ENCODE measurements at regions not wholly inside any gene's neighbourhood (a gene's known extent, or its start where the extent isn't known, plus 50 kb on each side); places are given as distances from the start of the nearest gene placed in this dataset.

GRCh38 chrX:113529426-113530013 lies 688.9 kb upstream of the AMOT start:
- no peak overlapping the region for H2AFZ ChIP-seq (ENCODE audit: low read depth, low read length)
- H3K36me3 ChIP-seq (ENCODE audit: insufficient read depth, low read length) = no peaks in the 10 kb centered on the region
- H3K9me3 ChIP-seq (ENCODE audit: low read length) = no peaks in the 10 kb centered on the region
- H3F3A ChIP-seq (ENCODE audit: insufficient read depth, low read length, poor library complexity, severe bottlenecking) = no peaks in the 10 kb centered on the region
- TF ChIP-seq TAF1 (IDR thresholded peaks at IDR 0.05; ENCODE audit: low read depth) = no peak
- H3K79me2 ChIP-seq (replicated peaks; ENCODE audit: insufficient read depth, low read length) = no peaks in the 10 kb centered on the region
- no peak overlapping the region for H3K4me3 ChIP-seq (ENCODE audit: low read length)
- no peak overlapping the region for H3K4me2 ChIP-seq (ENCODE audit: low read length)
- H3K9me2 ChIP-seq (ENCODE audit: insufficient read depth, low read length) = no peaks in the 10 kb centered on the region
- no peaks in the 10 kb centered on the region for H3K27me3 ChIP-seq (ENCODE audit: insufficient read depth, low read depth, low read length)
- no peak overlapping the region for H3K9ac ChIP-seq (ENCODE audit: low read length)
- H4K20me1 ChIP-seq (ENCODE audit: insufficient read depth) = no peaks in the 10 kb centered on the region
- H3K27ac ChIP-seq (ENCODE audit: low read length) = no peak overlapping the region

GRCh38 chrX:113522814-113523213 lies 682.2 kb upstream of the AMOT start:
- Histone ChIP-seq H3K4me3 (ENCODE audit: low read length) (no peak overlapping the region), H4K20me1 (ENCODE audit: insufficient read depth) (no peaks in the 10 kb centered on the region), H3K4me2 (ENCODE audit: low read length) (no peak overlapping the region), H3K27ac (ENCODE audit: low read length) (no peak overlapping the region), H3F3A (ENCODE audit: insufficient read depth, low read length, poor library complexity, severe bottlenecking) (no peaks in the 10 kb centered on the region), H3K9me3 (ENCODE audit: low read length) (no peaks in the 10 kb centered on the region), H2AFZ (ENCODE audit: low read depth, low read length) (no peak overlapping the region), H3K27me3 (ENCODE audit: insufficient read depth, low read depth, low read length) (no peaks in the 10 kb centered on the region), H3K9me2 (ENCODE audit: insufficient read depth, low read length) (no peaks in the 10 kb centered on the region), H3K9ac (ENCODE audit: low read length) (no peak overlapping the region), H3K36me3 (ENCODE audit: insufficient read depth, low read length) (no peaks in the 10 kb centered on the region), H3K79me2 (replicated peaks; ENCODE audit: insufficient read depth, low read length) (no peaks in the 10 kb centered on the region)
- TF ChIP-seq POLR2AphosphoS5 (IDR thresholded peaks at IDR 0.05) (no peak), REST (IDR thresholded peaks at IDR 0.05; ENCODE audit: borderline replicate concordance) (no peak), SMC3 (conservative IDR thresholded peaks at IDR 0.05; ENCODE audit: poor library complexity) (no peak), EP300 (conservative IDR thresholded peaks at IDR 0.05; ENCODE audit: poor library complexity, severe bottlenecking) (no peak), CTCF (IDR thresholded peaks at IDR 0.05; ENCODE audit: poor library complexity, severe bottlenecking) (no peak), RAD21 (conservative IDR thresholded peaks at IDR 0.05) (no peak), MXI1 (conservative IDR thresholded peaks at IDR 0.05; ENCODE audit: poor library complexity, severe bottlenecking) (no peak), TAF1 (IDR thresholded peaks at IDR 0.05; ENCODE audit: low read depth) (no peak), EZH2 (IDR thresholded peaks at IDR 0.05; ENCODE audit: borderline replicate concordance, insufficient read depth, low read length, poor library complexity, severe bottlenecking) (no peak)

GRCh38 chrX:113514906-113515305 lies 674.3 kb upstream of the AMOT start:
- H3K27me3 ChIP-seq (ENCODE audit: insufficient read depth, low read depth, low read length) = no peaks in the 10 kb centered on the region
- no peaks in the 10 kb centered on the region for H3K9me2 ChIP-seq (ENCODE audit: insufficient read depth, low read length)
- H3K9me3 ChIP-seq (ENCODE audit: low read length) = no peaks in the 10 kb centered on the region
- H3K4me2 ChIP-seq (ENCODE audit: low read length) = no peak overlapping the region
- H4K20me1 ChIP-seq (ENCODE audit: insufficient read depth) = no peaks in the 10 kb centered on the region
- no peak overlapping the region for H3K4me3 ChIP-seq (ENCODE audit: low read length)
- H3K79me2 ChIP-seq (replicated peaks; ENCODE audit: insufficient read depth, low read length) = no peaks in the 10 kb centered on the region
- no peak overlapping the region for H3K27ac ChIP-seq (ENCODE audit: low read length)
- no peak overlapping the region for H3K9ac ChIP-seq (ENCODE audit: low read length)
- TF ChIP-seq TAF1 (IDR thresholded peaks at IDR 0.05; ENCODE audit: low read depth) (no peak), RAD21 (conservative IDR thresholded peaks at IDR 0.05) (no peak), REST (IDR thresholded peaks at IDR 0.05; ENCODE audit: borderline replicate concordance) (no peak), SMC3 (conservative IDR thresholded peaks at IDR 0.05; ENCODE audit: poor library complexity) (no peak)
- no peaks in the 10 kb centered on the region for H3K36me3 ChIP-seq (ENCODE audit: insufficient read depth, low read length)
- no peaks in the 10 kb centered on the region for H3F3A ChIP-seq (ENCODE audit: insufficient read depth, low read length, poor library complexity, severe bottlenecking)
- H2AFZ ChIP-seq (ENCODE audit: low read depth, low read length) = no peak overlapping the region
